ENCODE measurements at regions not wholly inside any gene's neighbourhood (a gene's known extent, or its start where the extent isn't known, plus 50 kb on each side); places are given as distances from the start of the nearest gene placed in this dataset.

GRCh38 chr2:120589771-120590608 lies 145.7 kb upstream of the GLI2 start:
- DNase-seq (ENCODE audit: low spot score), result no peak

GRCh38 chr2:120590841-120591240 lies 144.8 kb upstream of the GLI2 start:
- DNase-seq (ENCODE audit: low spot score), result no peak

GRCh38 chr2:120591572-120591971 lies 144.1 kb upstream of the GLI2 start:
- no peak for DNase-seq (ENCODE audit: low spot score)

GRCh38 chr2:120592084-120592483 lies 143.6 kb upstream of the GLI2 start:
- DNase-seq (ENCODE audit: low spot score), result no peak

- DNase-seq (ENCODE audit: low spot score), result no peak
Measured at GRCh38 chr2:120593921-120594686, 141.6 kb upstream of the GLI2 start.

GRCh38 chr2:120594856-120595685 lies 140.6 kb upstream of the GLI2 start:
- DNase-seq (ENCODE audit: low spot score), result no peak

GRCh38 chr2:120595739-120596138 lies 139.9 kb upstream of the GLI2 start:
- DNase-seq (ENCODE audit: low spot score), result no peak

GRCh38 chr2:120596191-120596811 lies 139.4 kb upstream of the GLI2 start:
- no peak for DNase-seq (ENCODE audit: low spot score)

- DNase-seq (ENCODE audit: low spot score), result no peak
Measured at GRCh38 chr2:120596990-120597594, 138.6 kb upstream of the GLI2 start.

GRCh38 chr2:120597595-120598193 lies 138.0 kb upstream of the GLI2 start:
- no peak for DNase-seq (ENCODE audit: low spot score)

GRCh38 chr2:120598416-120598815 lies 137.3 kb upstream of the GLI2 start:
- no peak for DNase-seq (ENCODE audit: low spot score)

- DNase-seq (ENCODE audit: low spot score), result no peak
Measured at GRCh38 chr2:120599072-120599471, 136.6 kb upstream of the GLI2 start.

- no peak for DNase-seq (ENCODE audit: low spot score)
Measured at GRCh38 chr2:120599656-120600055, 136.0 kb upstream of the GLI2 start.

- no peak for DNase-seq (ENCODE audit: low spot score)
Measured at GRCh38 chr2:120600335-120600734, 135.3 kb upstream of the GLI2 start.

GRCh38 chr2:120600786-120601185 lies 134.9 kb upstream of the GLI2 start:
- no peak for DNase-seq (ENCODE audit: low spot score)

GRCh38 chr2:120601566-120601965 lies 134.1 kb upstream of the GLI2 start:
- no peak for DNase-seq (ENCODE audit: low spot score)

GRCh38 chr2:120602251-120602650 lies 133.4 kb upstream of the GLI2 start:
- no peak for DNase-seq (ENCODE audit: low spot score)

- no peak for DNase-seq (ENCODE audit: low spot score)
Measured at GRCh38 chr2:120604767-120605166, 130.9 kb upstream of the GLI2 start.

GRCh38 chr2:120605231-120605935 lies 130.3 kb upstream of the GLI2 start:
- DNase-seq (ENCODE audit: low spot score), result no peak

- DNase-seq (ENCODE audit: low spot score), result no peak
Measured at GRCh38 chr2:120606280-120606679, 129.4 kb upstream of the GLI2 start.

GRCh38 chr2:120606931-120607330 lies 128.7 kb upstream of the GLI2 start:
- no peak for DNase-seq (ENCODE audit: low spot score)
